WTC11 (cell line): ENCODE measurements at regions not wholly inside any gene's neighbourhood (a gene's known extent, or its start where the extent isn't known, plus 50 kb on each side); places are given as distances from the start of the nearest gene placed in this dataset.

Experiments used
- ATAC-seq: fragments of 200-7000 bp; cut with Tn5 transposase; 2 replicates; pipeline ENCODE4 v1.10.0; 2021; ENCODE audit warnings: mild to moderate bottlenecking, moderate library complexity
- CTCF ChIA-PET: fragments of 300-600 bp; sonication (Branson Sonifier 250); formaldehyde crosslinking; loops from one replicate; lab custom pipeline; 2021; ENCODE audit warnings: antibody characterized with exemption; lab: Charles Lee
- POLR2A ChIA-PET: fragments of 350-600 bp; sonication (Branson Sonifier 250); formaldehyde crosslinking; loops from one replicate; lab custom pipeline; 2021; ENCODE audit warnings: antibody characterized with exemption; lab: Charles Lee
- DNase-seq: peaks from one replicate; pipeline ENCODE4 v3.0.0; 2021; ENCODE audit warnings: low spot score
- H3K27ac Mint-ChIP-seq: 2 replicates; pipeline ENCODE4 v1.8.0; 2021; ENCODE audit warnings: mixed read lengths
- H3K27me3 Mint-ChIP-seq: 2 replicates; pipeline ENCODE4 v1.8.0; 2021; ENCODE audit warnings: low read depth, mild to moderate bottlenecking, moderate library complexity, mixed read lengths
- H3K36me3 Mint-ChIP-seq: 2 replicates; pipeline ENCODE4 v1.8.0; 2021; ENCODE audit warnings: mixed read lengths
- H3K4me1 Mint-ChIP-seq: 2 replicates; pipeline ENCODE4 v1.8.0; 2022; ENCODE audit warnings: mixed read lengths
- H3K4me3 Mint-ChIP-seq: 2 replicates; pipeline ENCODE4 v1.8.0; 2021; ENCODE audit warnings: mild to moderate bottlenecking, moderate library complexity, mixed read lengths
- H3K9me3 Mint-ChIP-seq: 2 replicates; pipeline ENCODE4 v1.8.0; 2021; ENCODE audit warnings: mixed read lengths
- ATF1 ChIP-seq: sonication (generic); formaldehyde crosslinking; IDR thresholded peaks from 2 replicates; pipeline ENCODE4 v1.8.1; 2023; ENCODE audit warnings: mild to moderate bottlenecking, moderate library complexity, missing genetic modification reagents
- ATF2 ChIP-seq: sonication (generic); formaldehyde crosslinking; IDR thresholded peaks from 2 replicates; pipeline ENCODE4 v1.8.1; 2022; ENCODE audit warnings: low read depth, missing genetic modification reagents, borderline replicate concordance
- ATF3 ChIP-seq: sonication (generic); formaldehyde crosslinking; conservative IDR thresholded peaks from 2 replicates; pipeline ENCODE4 v1.8.1; 2022; ENCODE audit warnings: mild to moderate bottlenecking, missing genetic modification reagents
- CDX4 ChIP-seq: fragments of 250-450 bp; sonication (Bioruptor Pico); IDR thresholded peaks from 2 replicates; pipeline ENCODE4 v1.9.0; 2021; ENCODE audit warnings: moderate library complexity, mild to moderate bottlenecking, inconsistent platforms, borderline replicate concordance
- E2F1 ChIP-seq: sonication (generic); formaldehyde crosslinking; IDR thresholded peaks from 2 replicates; pipeline ENCODE4 v1.8.0; 2022; ENCODE audit warnings: mild to moderate bottlenecking, missing genetic modification reagents
- E2F4 ChIP-seq: sonication (generic); formaldehyde crosslinking; IDR thresholded peaks from 2 replicates; pipeline ENCODE4 v1.8.1; 2022; ENCODE audit warnings: low read depth, mild to moderate bottlenecking, moderate library complexity, missing genetic modification reagents, borderline replicate concordance
- EMX1 ChIP-seq: fragments of 250-450 bp; sonication (Bioruptor Pico); IDR thresholded peaks from 2 replicates; pipeline ENCODE4 v1.8.0; 2021; ENCODE audit warnings: mild to moderate bottlenecking
- ERG ChIP-seq: fragments of 250-450 bp; sonication (Bioruptor Pico); IDR thresholded peaks from 2 replicates; pipeline ENCODE4 v1.8.0; 2021; ENCODE audit warnings: mild to moderate bottlenecking
- FOXP4 ChIP-seq: sonication (generic); formaldehyde crosslinking; IDR thresholded peaks from 2 replicates; pipeline ENCODE4 v1.8.0; 2022; ENCODE audit warnings: mild to moderate bottlenecking, missing genetic modification reagents
- GTF2I ChIP-seq: fragments of 250-450 bp; sonication (Bioruptor Pico); conservative IDR thresholded peaks from 2 replicates; pipeline ENCODE4 v1.4.0; 2021; ENCODE audit warnings: mild to moderate bottlenecking
- PREB ChIP-seq: sonication (generic); formaldehyde crosslinking; IDR thresholded peaks from 2 replicates; pipeline ENCODE4 v1.8.1; 2022; ENCODE audit warnings: mild to moderate bottlenecking, missing genetic modification reagents, moderate library complexity, borderline replicate concordance
- PRRX2 ChIP-seq: fragments of 250-450 bp; sonication (Bioruptor Pico); IDR thresholded peaks from 2 replicates; pipeline ENCODE4 v1.8.0; 2021; ENCODE audit warnings: mild to moderate bottlenecking
- SMAD3 ChIP-seq: sonication (generic); formaldehyde crosslinking; IDR thresholded peaks from 2 replicates; pipeline ENCODE4 v1.8.0; 2022; ENCODE audit warnings: missing genetic modification reagents, mild to moderate bottlenecking, borderline replicate concordance
- USF2 ChIP-seq: sonication (generic); formaldehyde crosslinking; IDR thresholded peaks from 2 replicates; pipeline ENCODE4 v1.8.1; 2023; ENCODE audit warnings: mild to moderate bottlenecking, missing genetic modification reagents, moderate library complexity
- ZMAT4 ChIP-seq: fragments of 250-450 bp; sonication (Bioruptor Pico); IDR thresholded peaks from 2 replicates; pipeline ENCODE4 v1.9.0; 2021; ENCODE audit warnings: mild to moderate bottlenecking
- ZNF232 ChIP-seq: sonication (generic); formaldehyde crosslinking; IDR thresholded peaks from 2 replicates; pipeline ENCODE4 v1.8.0; 2022; ENCODE audit warnings: mild to moderate bottlenecking, missing genetic modification reagents
- ZNF281 ChIP-seq: sonication (generic); formaldehyde crosslinking; IDR thresholded peaks from 2 replicates; pipeline ENCODE4 v1.8.0; 2023; ENCODE audit warnings: mild to moderate bottlenecking, missing genetic modification reagents
- ZNF317 ChIP-seq: sonication (generic); formaldehyde crosslinking; IDR thresholded peaks from 2 replicates; pipeline ENCODE4 v1.8.1; 2023; ENCODE audit warnings: low read depth, mild to moderate bottlenecking, moderate library complexity, missing genetic modification reagents, borderline replicate concordance

GRCh38 chr2:144201868-144202468, 318.0 kb downstream of the ZEB2 start:
- H3K27me3 Mint-ChIP-seq: no peaks in the 10 kb centered on the region
- TF ChIP-seq ATF2 (CRISPR knock-in tag): no peak
- TF ChIP-seq PREB (CRISPR knock-in tag): no peak
- no peak for TF ChIP-seq ERG
- TF ChIP-seq E2F1 (CRISPR knock-in tag): no peak
- no peak for TF ChIP-seq EMX1 (CRISPR knock-in tag)
- no peak for TF ChIP-seq ZNF281 (CRISPR knock-in tag)
- TF ChIP-seq ATF1 (CRISPR knock-in tag): no peak
- no peak for TF ChIP-seq SMAD3 (CRISPR knock-in tag)
- no peak for TF ChIP-seq ZNF232 (CRISPR knock-in tag)
- no peak for TF ChIP-seq E2F4
- TF ChIP-seq FOXP4: no peak
- TF ChIP-seq PRRX2: no peak
- no peak for TF ChIP-seq ZNF317 (CRISPR knock-in tag)
- no peak for TF ChIP-seq ATF3 (CRISPR knock-in tag)
- no peak for TF ChIP-seq GTF2I
- TF ChIP-seq ZMAT4: no peak
- TF ChIP-seq USF2 (CRISPR knock-in tag): no peak
- TF ChIP-seq CDX4 (CRISPR knock-in tag): no peak
- TF ChIP-seq, all 79 proteins: peak for 0
- Mint-ChIP-seq H3K27ac (no peak overlapping the region), H3K4me1 (0 out of 2 replicates have a peak, but pooled peaks cover 4% of the 10 kb centered on the region), H3K36me3 (no peaks in the 10 kb centered on the region), H3K9me3 (no peaks in the 10 kb centered on the region), H3K4me3 (no peak overlapping the region)
- CTCF ChIA-PET: no interaction called here
- POLR2A ChIA-PET: no interaction called here
- ATAC-seq: no peak
- no peak for DNase-seq
